Astrocyte (in vitro differentiated cells and primary cell): ENCODE measurements at regions not wholly inside any gene's neighbourhood (a gene's known extent, or its start where the extent isn't known, plus 50 kb on each side); places are given as distances from the start of the nearest gene placed in this dataset.

Experiments
- CTCF ChIP-seq: IDR thresholded peaks from 2 replicates; pipeline ENCODE4 v1.5.1; 2011; ENCODE audit warnings: low read depth, mild to moderate bottlenecking, inconsistent platforms, low read length, moderate library complexity; ENCODE audit not compliant: insufficient read depth
- EZH2 ChIP-seq: IDR thresholded peaks from 2 replicates; pipeline ENCODE4 v1.6.1; 2012; ENCODE audit warnings: mild to moderate bottlenecking, low read length, inconsistent platforms; ENCODE audit not compliant: insufficient read depth

GRCh38 chr4:32042486-32043247 lies 1322.5 kb downstream of the PCDH7 start:
- TF ChIP-seq CTCF = no peak
- TF ChIP-seq EZH2 = no peak
